ENCODE measurements at regions not wholly inside any gene's neighbourhood (a gene's known extent, or its start where the extent isn't known, plus 50 kb on each side); places are given as distances from the start of the nearest gene placed in this dataset.

- Histone ChIP-seq H2AFZ (ENCODE audit: low read depth, low read length) (no peak overlapping the region), H3K4me1 (ENCODE audit: insufficient read depth, low read length) (no peaks in the 10 kb centered on the region), H3K27ac (ENCODE audit: low read length) (no peak overlapping the region), H4K20me1 (ENCODE audit: insufficient read depth, low read length) (no peaks in the 10 kb centered on the region), H3K79me2 (ENCODE audit: insufficient read depth, low read length) (no peaks in the 10 kb centered on the region), H3K4me2 (ENCODE audit: insufficient read depth, low read length) (no peak overlapping the region), H3K9me3 (ENCODE audit: insufficient read depth, low read length, severe bottlenecking) (no peaks in the 10 kb centered on the region), H3K9ac (ENCODE audit: low read depth, low read length) (no peak overlapping the region), H3K27me3 (ENCODE audit: insufficient read depth, low read length, poor library complexity) (no peaks in the 10 kb centered on the region), H3K4me3 (ENCODE audit: low read depth in 1 of 2, low read length in 2 of 2) (no peak overlapping the region), H3K36me3 (ENCODE audit: insufficient read depth, low read length) (no peaks in the 10 kb centered on the region)
- TF ChIP-seq CTCF (IDR thresholded peaks at IDR 0.05; ENCODE audit: borderline replicate concordance, extremely low read depth, low read length, poor library complexity, severe bottlenecking) = no peak
- no peak for TF ChIP-seq EZH2 (IDR thresholded peaks at IDR 0.05; ENCODE audit: borderline replicate concordance, low read depth, low read length, severe bottlenecking)
- ATAC-seq (ENCODE audit: insufficient read depth, low read depth) = no peak
- no peak for DNase-seq
Measured at GRCh38 chr6:150761771-150762170, 103.7 kb upstream of the MTHFD1L start.

GRCh38 chr6:150764334-150765066, 101.0 kb upstream of the MTHFD1L start:
- no peaks in the 10 kb centered on the region for H3K9me3 ChIP-seq (ENCODE audit: insufficient read depth, low read length, severe bottlenecking)
- no peak overlapping the region for H2AFZ ChIP-seq (ENCODE audit: low read depth, low read length)
- no peak for ATAC-seq (ENCODE audit: insufficient read depth, low read depth)
- no peak overlapping the region for H3K4me3 ChIP-seq (ENCODE audit: low read depth in 1 of 2, low read length in 2 of 2)
- peaks cover 6% of the 10 kb centered on the region for H3K27me3 ChIP-seq (ENCODE audit: insufficient read depth, low read length, poor library complexity)
- H3K4me2 ChIP-seq (ENCODE audit: insufficient read depth, low read length) = no peak overlapping the region
- no peak overlapping the region for H3K9ac ChIP-seq (ENCODE audit: low read depth, low read length)
- no peaks in the 10 kb centered on the region for H3K4me1 ChIP-seq (ENCODE audit: insufficient read depth, low read length)
- H3K36me3 ChIP-seq (ENCODE audit: insufficient read depth, low read length) = no peaks in the 10 kb centered on the region
- no peaks in the 10 kb centered on the region for H4K20me1 ChIP-seq (ENCODE audit: insufficient read depth, low read length)
- no peaks in the 10 kb centered on the region for H3K79me2 ChIP-seq (ENCODE audit: insufficient read depth, low read length)
- no peak overlapping the region for H3K27ac ChIP-seq (ENCODE audit: low read length)
- no peak for DNase-seq
- TF ChIP-seq EZH2 (IDR thresholded peaks at IDR 0.05; ENCODE audit: borderline replicate concordance, low read depth, low read length, severe bottlenecking) = no peak
- no peak for TF ChIP-seq CTCF (IDR thresholded peaks at IDR 0.05; ENCODE audit: borderline replicate concordance, extremely low read depth, low read length, poor library complexity, severe bottlenecking)

GRCh38 chr6:150765067-150765764, 100.3 kb upstream of the MTHFD1L start:
- Histone ChIP-seq H3K27ac (ENCODE audit: low read length) (no peak overlapping the region), H3K4me2 (ENCODE audit: insufficient read depth, low read length) (no peak overlapping the region), H3K4me3 (ENCODE audit: low read depth in 1 of 2, low read length in 2 of 2) (no peak overlapping the region)

More at GRCh38 chr6:150765067-150765764, 100.3 kb upstream of the MTHFD1L start:
- Histone ChIP-seq H4K20me1 (ENCODE audit: insufficient read depth, low read length) (no peaks in the 10 kb centered on the region), H3K4me1 (ENCODE audit: insufficient read depth, low read length) (no peaks in the 10 kb centered on the region), H3K27me3 (ENCODE audit: insufficient read depth, low read length, poor library complexity) (peaks cover 6% of the 10 kb centered on the region), H3K36me3 (ENCODE audit: insufficient read depth, low read length) (no peaks in the 10 kb centered on the region), H2AFZ (ENCODE audit: low read depth, low read length) (no peak overlapping the region), H3K9ac (ENCODE audit: low read depth, low read length) (no peak overlapping the region), H3K79me2 (ENCODE audit: insufficient read depth, low read length) (no peaks in the 10 kb centered on the region), H3K9me3 (ENCODE audit: insufficient read depth, low read length, severe bottlenecking) (no peaks in the 10 kb centered on the region)
- DNase-seq (no peak), ATAC-seq (ENCODE audit: insufficient read depth, low read depth) (no peak)
- TF ChIP-seq EZH2 (IDR thresholded peaks at IDR 0.05; ENCODE audit: borderline replicate concordance, low read depth, low read length, severe bottlenecking) (no peak), CTCF (IDR thresholded peaks at IDR 0.05; ENCODE audit: borderline replicate concordance, extremely low read depth, low read length, poor library complexity, severe bottlenecking) (no peak)

All from DND-41 (cell line).